Thyroid gland (tissue), 4 donors: ENCODE measurements at regions not wholly inside any gene's neighbourhood (a gene's known extent, or its start where the extent isn't known, plus 50 kb on each side); places are given as distances from the start of the nearest gene placed in this dataset.

Experiments used
- DNase-seq, 2 donors: peaks; one replicate each; pipeline ENCODE4 v3.0.0-alpha.2; 2019
- H3K27ac ChIP-seq, 3 donors: fragments of 200-600 bp; sonication (generic); 1 replicate in 2 of 3; 2 replicates in 1 of 3; pipeline ENCODE4 v1.5.1; 2016 to 2019; ENCODE audit warnings: mild to moderate bottlenecking in 1 of 3, moderate library complexity in 1 of 3
- H3K27me3 ChIP-seq: fragments of 200-600 bp; sonication (generic); one replicate; pipeline ENCODE4 v1.5.1; 2019
- H3K36me3 ChIP-seq, 2 donors: fragments of 200-600 bp; sonication (generic); one replicate each; pipeline ENCODE4 v1.5.1; 2016 to 2019
- H3K4me1 ChIP-seq, 2 donors: fragments of 200-600 bp; sonication (generic); one replicate each; pipeline ENCODE4 v1.5.1; 2017 to 2019
- H3K4me3 ChIP-seq, 3 donors: fragments of 200-600 bp; sonication (generic); replicated peaks in 1 of 3; 1 replicate in 2 of 3; 2 replicates in 1 of 3; pipeline ENCODE4 v1.5.1; 2016; ENCODE audit warnings: mild to moderate bottlenecking in 1 of 3
- H3K9me3 ChIP-seq: fragments of 200-600 bp; sonication (generic); one replicate; pipeline ENCODE4 v1.5.1; 2017
- POLR2A ChIP-seq, 2 donors: fragments of 450-650 bp; IDR thresholded peaks; one replicate each; pipeline ENCODE4 v1.6.1; 2017; ENCODE audit warnings: antibody characterized with exemption in 2 of 2, mild to moderate bottlenecking in 2 of 2, moderate library complexity in 1 of 2
- whole genome bisulfite sequencing, 2 donors: methylation state at CpG; one replicate each; pipeline ENCODE4 v1.1.5; 2017; 5-methylcytosine and 5-hydroxymethylcytosine counted together
- intact Hi-C: fragments of 100-400 bp; cut with DNase I; formaldehyde crosslinking; loops from one replicate; pipeline ENCODE4 v1.15.1; 2023
- TF ChIP-seq, protein P1 (sequence below), 6 experiments: fragments of 200-600 bp in 3 of 6; fragments of 450-650 bp in 3 of 6; sonication (generic) in 3 of 6; IDR thresholded peaks; one replicate each; pipeline ENCODE4 v1.5.1; 2016 to 2019; ENCODE audit warnings: antibody characterized with exemption in 6 of 6, mild to moderate bottlenecking in 2 of 6, inconsistent platforms in 1 of 6, moderate library complexity in 1 of 6

DNA sequence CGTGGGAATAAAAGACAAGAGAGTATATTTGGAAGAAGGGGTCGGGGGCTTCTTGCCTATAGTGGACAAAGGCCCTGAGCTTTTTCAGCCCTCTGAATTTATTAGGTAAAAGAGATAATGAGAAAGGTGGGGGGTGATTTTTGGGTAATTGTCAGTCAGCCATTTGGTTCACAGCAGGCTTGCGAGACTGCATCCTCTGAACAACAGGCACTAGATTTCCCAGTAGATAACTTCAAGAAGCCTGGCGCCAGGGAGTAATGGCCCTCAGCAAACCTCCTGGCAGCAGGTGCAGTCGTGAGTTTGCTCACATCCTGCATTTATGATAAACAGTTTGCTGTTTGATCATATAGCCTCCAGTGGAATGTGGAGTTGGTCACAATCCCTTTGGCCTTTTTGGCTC lies 609.0 kb downstream of the DHX35 start:
- no peak for DNase-seq
- no peak overlapping the region for H3K27ac ChIP-seq
- H3K9me3 ChIP-seq, result no peaks in the 10 kb centered on the region
- H3K36me3 ChIP-seq, result no peaks in the 10 kb centered on the region
- intact Hi-C loops, result no loop called here
- WGBS, 2 donors, result 77 to 88% methylated on average over 5 of the region's 5 CpGs
- TF ChIP-seq POLR2A (IDR thresholded peaks at IDR 0.05), result no peak
- TF ChIP-seq, protein P1, sequence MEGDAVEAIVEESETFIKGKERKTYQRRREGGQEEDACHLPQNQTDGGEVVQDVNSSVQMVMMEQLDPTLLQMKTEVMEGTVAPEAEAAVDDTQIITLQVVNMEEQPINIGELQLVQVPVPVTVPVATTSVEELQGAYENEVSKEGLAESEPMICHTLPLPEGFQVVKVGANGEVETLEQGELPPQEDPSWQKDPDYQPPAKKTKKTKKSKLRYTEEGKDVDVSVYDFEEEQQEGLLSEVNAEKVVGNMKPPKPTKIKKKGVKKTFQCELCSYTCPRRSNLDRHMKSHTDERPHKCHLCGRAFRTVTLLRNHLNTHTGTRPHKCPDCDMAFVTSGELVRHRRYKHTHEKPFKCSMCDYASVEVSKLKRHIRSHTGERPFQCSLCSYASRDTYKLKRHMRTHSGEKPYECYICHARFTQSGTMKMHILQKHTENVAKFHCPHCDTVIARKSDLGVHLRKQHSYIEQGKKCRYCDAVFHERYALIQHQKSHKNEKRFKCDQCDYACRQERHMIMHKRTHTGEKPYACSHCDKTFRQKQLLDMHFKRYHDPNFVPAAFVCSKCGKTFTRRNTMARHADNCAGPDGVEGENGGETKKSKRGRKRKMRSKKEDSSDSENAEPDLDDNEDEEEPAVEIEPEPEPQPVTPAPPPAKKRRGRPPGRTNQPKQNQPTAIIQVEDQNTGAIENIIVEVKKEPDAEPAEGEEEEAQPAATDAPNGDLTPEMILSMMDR (IDR thresholded peaks at IDR 0.05), result no peak
- no peak overlapping the region for H3K4me3 ChIP-seq
- H3K27me3 ChIP-seq, result no peaks in the 10 kb centered on the region
- no peaks in the 10 kb centered on the region for H3K4me1 ChIP-seq

DNA sequence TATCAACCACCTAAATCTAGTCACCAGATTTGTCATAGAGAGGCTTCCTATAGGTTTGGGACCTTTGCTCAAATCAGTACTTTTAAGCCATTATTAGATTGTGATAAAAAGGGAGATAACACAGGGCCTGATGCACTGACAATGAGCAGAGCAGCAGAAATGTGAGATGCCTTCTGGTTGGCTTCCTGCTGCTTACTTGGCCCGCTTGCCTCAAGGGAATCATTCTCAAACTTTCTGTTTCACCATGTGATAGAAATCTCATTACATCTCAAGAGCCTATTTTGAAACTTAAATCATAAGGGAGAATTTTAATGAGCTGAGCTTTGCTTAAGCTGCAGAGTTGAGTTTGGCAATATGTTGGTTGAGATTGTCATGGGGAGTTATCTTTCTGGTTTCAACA lies 606.0 kb downstream of the DHX35 start:
- DNase-seq, result no peak
- intact Hi-C loops, result no loop called here
- Histone ChIP-seq H3K9me3 (no peaks in the 10 kb centered on the region), H3K27me3 (no peaks in the 10 kb centered on the region), H3K4me1 (no peaks in the 10 kb centered on the region), H3K27ac (no peak overlapping the region), H3K4me3 (no peak overlapping the region), H3K36me3 (no peaks in the 10 kb centered on the region)
- whole genome bisulfite sequencing, 2 donors, result 67 to 73% methylated on average over 1 of the region's 1 CpG
- TF ChIP-seq, protein P1 (IDR thresholded peaks at IDR 0.05), result no peak
- no peak for TF ChIP-seq POLR2A (IDR thresholded peaks at IDR 0.05)

DNA sequence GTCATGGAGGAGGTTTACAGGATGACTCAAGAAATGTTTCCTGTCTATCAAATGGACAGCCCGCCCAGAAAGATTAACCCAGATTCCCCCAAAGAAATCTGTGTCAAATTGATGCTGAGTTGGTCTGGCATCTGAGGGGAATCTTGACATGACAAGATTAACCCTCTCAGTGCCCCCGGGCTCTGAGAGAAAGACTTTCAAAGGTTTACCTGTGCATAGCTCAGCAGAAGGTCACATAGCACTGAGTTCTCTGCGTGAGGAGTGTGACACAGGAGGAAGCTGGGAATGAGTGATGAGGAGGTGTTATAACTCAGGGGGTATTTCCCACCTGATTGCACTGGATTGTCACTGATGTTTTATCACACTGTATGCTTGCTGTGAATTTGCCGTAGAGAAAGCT lies 601.2 kb downstream of the DHX35 start:
- intact Hi-C loops, result no loop called here
- no peak overlapping the region for H3K4me3 ChIP-seq
- H3K36me3 ChIP-seq, result no peaks in the 10 kb centered on the region
- H3K4me1 ChIP-seq, result no peaks in the 10 kb centered on the region
- H3K27ac ChIP-seq, result no peak overlapping the region
- TF ChIP-seq, protein P1 (IDR thresholded peaks at IDR 0.05), result no peak
- TF ChIP-seq POLR2A (IDR thresholded peaks at IDR 0.05), result no peak
- H3K27me3 ChIP-seq, result no peaks in the 10 kb centered on the region
- DNase-seq, result no peak
- WGBS, 2 donors, result 68 to 77% methylated on average over 4 of the region's 4 CpGs
- no peaks in the 10 kb centered on the region for H3K9me3 ChIP-seq

DNA sequence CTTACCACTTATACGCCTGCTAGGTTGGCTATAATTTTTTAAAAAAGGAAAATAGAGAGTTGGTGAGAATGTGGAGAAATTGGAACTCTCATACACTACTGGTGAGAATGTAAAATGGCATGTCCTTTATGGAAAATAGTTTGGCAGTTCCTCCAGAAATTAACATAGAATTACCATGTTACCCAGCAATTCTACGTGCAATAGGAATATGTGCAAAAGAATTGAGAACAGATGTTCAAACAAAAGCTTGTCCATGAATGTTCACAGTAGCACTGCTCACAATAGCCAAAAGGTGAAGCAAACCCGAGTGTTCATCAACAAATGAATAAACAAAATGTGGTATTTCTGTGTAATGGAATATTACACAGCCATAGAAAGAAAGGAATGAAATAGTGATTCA lies 592.2 kb downstream of the DHX35 start:
- TF ChIP-seq, protein P1 (IDR thresholded peaks at IDR 0.05), result no peak
- no peak for TF ChIP-seq POLR2A (IDR thresholded peaks at IDR 0.05)
- no peak overlapping the region for H3K4me3 ChIP-seq
- no peaks in the 10 kb centered on the region for H3K27me3 ChIP-seq
- 90 to 94% methylated on average over 3 of the region's 3 CpGs for WGBS, 2 donors
- H3K36me3 ChIP-seq, result no peaks in the 10 kb centered on the region
- no peaks in the 10 kb centered on the region for H3K9me3 ChIP-seq
- H3K4me1 ChIP-seq, result no peaks in the 10 kb centered on the region
- DNase-seq, result no peak
- H3K27ac ChIP-seq, result no peak overlapping the region
- intact Hi-C loops, result no loop called here

DNA sequence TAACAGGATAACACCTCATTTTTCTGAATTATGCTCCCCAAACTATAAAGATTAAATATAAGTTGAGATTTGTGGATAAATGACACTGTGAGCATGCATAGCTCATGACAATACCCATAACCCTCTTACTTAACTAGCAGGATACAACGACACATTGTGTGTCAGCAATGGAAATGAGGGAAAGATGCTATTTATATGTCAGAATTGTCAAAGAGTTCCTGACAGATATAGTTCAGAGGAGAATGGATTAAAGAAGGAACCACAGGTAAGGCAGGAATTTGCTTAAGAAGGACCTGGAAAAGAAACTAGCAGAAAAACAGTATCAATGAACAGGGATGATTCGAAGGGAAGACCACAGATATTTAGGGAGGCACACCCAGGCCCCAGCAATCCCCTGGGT lies 591.0 kb downstream of the DHX35 start:
- no peak overlapping the region for H3K4me3 ChIP-seq
- WGBS, 2 donors, result 88 to 92% methylated on average over 2 of the region's 2 CpGs
- H3K36me3 ChIP-seq, result no peaks in the 10 kb centered on the region
- no peak for DNase-seq
- no peaks in the 10 kb centered on the region for H3K9me3 ChIP-seq
- TF ChIP-seq, protein P1 (IDR thresholded peaks at IDR 0.05), result no peak
- intact Hi-C loops, result no loop called here
- H3K27ac ChIP-seq, result no peak overlapping the region
- no peaks in the 10 kb centered on the region for H3K27me3 ChIP-seq
- H3K4me1 ChIP-seq, result no peaks in the 10 kb centered on the region
